ENCODE measurements at regions not wholly inside any gene's neighbourhood (a gene's known extent, or its start where the extent isn't known, plus 50 kb on each side); places are given as distances from the start of the nearest gene placed in this dataset.

DNA sequence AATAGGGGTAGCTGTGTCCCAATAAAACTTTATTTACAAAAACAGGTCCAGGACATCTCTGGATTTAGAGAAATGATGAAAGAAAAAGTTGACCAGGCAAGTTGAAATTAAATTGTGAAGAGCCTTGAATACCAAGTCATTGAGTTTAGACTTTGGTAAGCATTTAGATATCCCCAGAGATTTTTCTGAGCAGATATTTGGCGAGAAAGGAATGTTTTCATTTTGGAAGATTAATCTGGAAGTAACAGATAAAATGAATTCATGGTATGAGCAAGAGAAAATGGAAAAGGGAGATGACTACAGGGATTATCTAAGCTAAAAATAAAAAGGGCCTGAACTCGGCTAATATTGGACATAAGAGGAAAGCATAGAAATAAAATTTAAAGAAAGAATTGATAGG is 157.6 kb downstream of the ACTL7B start:
- TF ChIP-seq, protein P1, sequence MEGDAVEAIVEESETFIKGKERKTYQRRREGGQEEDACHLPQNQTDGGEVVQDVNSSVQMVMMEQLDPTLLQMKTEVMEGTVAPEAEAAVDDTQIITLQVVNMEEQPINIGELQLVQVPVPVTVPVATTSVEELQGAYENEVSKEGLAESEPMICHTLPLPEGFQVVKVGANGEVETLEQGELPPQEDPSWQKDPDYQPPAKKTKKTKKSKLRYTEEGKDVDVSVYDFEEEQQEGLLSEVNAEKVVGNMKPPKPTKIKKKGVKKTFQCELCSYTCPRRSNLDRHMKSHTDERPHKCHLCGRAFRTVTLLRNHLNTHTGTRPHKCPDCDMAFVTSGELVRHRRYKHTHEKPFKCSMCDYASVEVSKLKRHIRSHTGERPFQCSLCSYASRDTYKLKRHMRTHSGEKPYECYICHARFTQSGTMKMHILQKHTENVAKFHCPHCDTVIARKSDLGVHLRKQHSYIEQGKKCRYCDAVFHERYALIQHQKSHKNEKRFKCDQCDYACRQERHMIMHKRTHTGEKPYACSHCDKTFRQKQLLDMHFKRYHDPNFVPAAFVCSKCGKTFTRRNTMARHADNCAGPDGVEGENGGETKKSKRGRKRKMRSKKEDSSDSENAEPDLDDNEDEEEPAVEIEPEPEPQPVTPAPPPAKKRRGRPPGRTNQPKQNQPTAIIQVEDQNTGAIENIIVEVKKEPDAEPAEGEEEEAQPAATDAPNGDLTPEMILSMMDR (IDR thresholded peaks at IDR 0.05) = no peak
- no peak for TF ChIP-seq EP300 (IDR thresholded peaks at IDR 0.05)
- no peak for TF ChIP-seq POLR2A (IDR thresholded peaks at IDR 0.05)
